ENCODE measurements at regions not wholly inside any gene's neighbourhood (a gene's known extent, or its start where the extent isn't known, plus 50 kb on each side); places are given as distances from the start of the nearest gene placed in this dataset.
A peak's percentile ranks its signal among the peaks of the same experiment; 100 is the strongest.

GRCh38 chr7:4612939-4613841, 68.9 kb upstream of the FOXK1 start (continued):
- TF ChIP-seq ZBTB40 (IDR thresholded peaks at IDR 0.05) = 0 out of 2 replicates have a peak, but pooled peaks have one; percentile 36
- TF ChIP-seq ZBTB40 (CRISPR knock-in tag; IDR thresholded peaks at IDR 0.05) = no peak
- TF ChIP-seq MEIS2 (IDR thresholded peaks at IDR 0.05; ENCODE audit: partially characterized antibody) = peak; percentile 98
- TF ChIP-seq ZNF79 (CRISPR knock-in tag; IDR thresholded peaks at IDR 0.05; ENCODE audit: low read depth) = peak; percentile 47; the same call in 1 of the 2 replicates
- TF ChIP-seq ETV5 (CRISPR knock-in tag; IDR thresholded peaks at IDR 0.05; ENCODE audit: low read depth) = no peak; the same call in 1 of the 2 replicates
- TF ChIP-seq THRA (IDR thresholded peaks at IDR 0.05) = peak; percentile 66; the same call in 1 of the 2 replicates
- peak; percentile 39; the same call in 1 of the 2 replicates for TF ChIP-seq MTA1 (IDR thresholded peaks at IDR 0.05; ENCODE audit: borderline replicate concordance)
- TF ChIP-seq ZNF274 (IDR thresholded peaks at IDR 0.05; ENCODE audit: borderline replicate concordance, low read depth, low read length) = no peak
- peak; percentile 58; the same call in 1 of the 2 replicates for TF ChIP-seq HDAC2 (IDR thresholded peaks at IDR 0.05)
- peak; percentile 39; the same call in 1 of the 2 replicates for TF ChIP-seq SMARCC2 (IDR thresholded peaks at IDR 0.05; ENCODE audit: low read depth)
- TF ChIP-seq PCBP1 (IDR thresholded peaks at IDR 0.05; ENCODE audit: low read depth, low read length, poor library complexity, severe bottlenecking) = no peak
- peak; percentile 76 for TF ChIP-seq NFE2 (IDR thresholded peaks at IDR 0.05; ENCODE audit: low read depth)
- TF ChIP-seq TEAD4 (IDR thresholded peaks at IDR 0.05; ENCODE audit: low read length) = peak; percentile 42; the same call in 1 of the 2 replicates
- no peak for TF ChIP-seq TEAD4 (CRISPR knock-in tag; IDR thresholded peaks at IDR 0.05; ENCODE audit: borderline replicate concordance)

Measured in K562 (cell line).